Mesendoderm (in vitro differentiated cells): ENCODE measurements at regions not wholly inside any gene's neighbourhood (a gene's known extent, or its start where the extent isn't known, plus 50 kb on each side); places are given as distances from the start of the nearest gene placed in this dataset.

Source experiments
- DNase-seq: peaks from one replicate; pipeline ENCODE4 v3.0.0; 2013
- H2AK5ac ChIP-seq: 2 replicates; pipeline ENCODE4 v1.6.1; 2013; ENCODE audit warnings: low read length, inconsistent platforms
- H2BK120ac ChIP-seq: 2 replicates; pipeline ENCODE4 v1.6.1; 2013; ENCODE audit warnings: low read depth, mild to moderate bottlenecking, low read length, moderate library complexity, mixed read lengths
- H2BK15ac ChIP-seq: replicated peaks from 2 replicates; pipeline ENCODE4 v1.6.1; 2013; ENCODE audit warnings: low read depth, mild to moderate bottlenecking, moderate library complexity
- H2BK5ac ChIP-seq: 2 replicates; pipeline ENCODE4 v1.6.1; 2013; ENCODE audit warnings: low read length, inconsistent platforms
- H3K18ac ChIP-seq: 2 replicates; pipeline ENCODE4 v1.6.1; 2013; ENCODE audit warnings: mild to moderate bottlenecking, low read length, mixed read lengths
- H3K23ac ChIP-seq: one replicate; pipeline ENCODE4 v1.6.1; 2013; ENCODE audit warnings: low read length
- H3K27ac ChIP-seq: 2 replicates; pipeline ENCODE4 v1.5.1; 2013; ENCODE audit warnings: low read depth, mild to moderate bottlenecking, inconsistent platforms, low read length, moderate library complexity
- H3K27me3 ChIP-seq: 2 replicates; pipeline ENCODE4 v1.6.1; 2013; ENCODE audit warnings: low read length, control low read depth, mild to moderate bottlenecking, inconsistent platforms; ENCODE audit not compliant: insufficient read depth, poor library complexity
- H3K36me3 ChIP-seq: 2 replicates; pipeline ENCODE4 v1.6.1; 2013; ENCODE audit warnings: low read length, inconsistent platforms; ENCODE audit not compliant: control insufficient read depth, insufficient read depth
- H3K4ac ChIP-seq: one replicate; pipeline ENCODE4 v1.6.1; 2013; ENCODE audit warnings: low read depth, mild to moderate bottlenecking, low read length, moderate library complexity
- H3K4me1 ChIP-seq: 2 replicates; pipeline ENCODE4 v1.6.1; 2013; ENCODE audit warnings: low read depth, low read length, inconsistent platforms; ENCODE audit not compliant: control insufficient read depth
- H3K4me2 ChIP-seq: 2 replicates; pipeline ENCODE4 v1.6.1; 2013; ENCODE audit warnings: low read length
- H3K4me3 ChIP-seq: 2 replicates; pipeline ENCODE4 v1.5.1; 2013; ENCODE audit warnings: mild to moderate bottlenecking, low read length
- H3K56ac ChIP-seq: one replicate; pipeline ENCODE4 v1.6.1; 2013; ENCODE audit warnings: low read length
- H3K79me1 ChIP-seq: 2 replicates; pipeline ENCODE4 v1.6.1; 2013; ENCODE audit warnings: low read length, inconsistent platforms
- H3K79me2 ChIP-seq: 2 replicates; pipeline ENCODE4 v1.6.1; 2013; ENCODE audit warnings: mild to moderate bottlenecking, low read length; ENCODE audit not compliant: control insufficient read depth, insufficient read depth
- H3K9ac ChIP-seq: 2 replicates; pipeline ENCODE4 v1.6.1; 2013; ENCODE audit warnings: low read length, inconsistent platforms
- H4K5ac ChIP-seq: one replicate; pipeline ENCODE4 v1.6.1; 2013; ENCODE audit warnings: low read length
- H4K8ac ChIP-seq: one replicate; pipeline ENCODE4 v1.6.1; 2013; ENCODE audit warnings: low read depth, mild to moderate bottlenecking, control low read depth, low read length, moderate library complexity
- WGBS: extraction: QIAGEN DNeasy Blood & Tissue Kit; methylation state at CpG from one replicate; pipeline ENCODE4 v1.1.7; 2013; ENCODE audit warnings: low lambda C conversion rate, missing lambda C conversion rate; ENCODE audit not compliant: insufficient coverage; ENCODE audit errors: extremely low coverage; 5-methylcytosine and 5-hydroxymethylcytosine counted together

DNA sequence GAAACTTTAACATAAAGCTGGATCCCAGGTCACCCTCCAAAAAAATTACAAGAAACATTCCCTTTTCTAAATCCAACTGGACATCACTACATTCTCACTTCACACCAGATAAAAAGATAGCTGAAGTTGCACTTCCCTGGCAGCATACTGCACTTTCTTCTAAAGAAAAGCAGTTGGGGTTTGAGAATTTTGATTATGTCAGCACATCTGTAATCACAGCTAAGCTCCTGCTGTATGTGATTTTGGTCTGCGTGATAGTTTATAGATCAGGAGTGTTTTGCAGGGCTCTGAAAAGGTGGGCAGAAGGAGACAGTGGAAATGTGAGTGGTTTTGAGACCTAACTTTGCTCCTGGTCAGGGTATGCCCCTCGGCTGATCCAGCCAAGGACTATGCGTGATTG lies 199.1 kb upstream of the AKR1E2 start:
- Histone ChIP-seq H2BK5ac (no peak overlapping the region), H3K4ac (no peak overlapping the region), H3K9ac (no peak overlapping the region), H3K79me1 (no peaks in the 10 kb centered on the region), H4K5ac (no peak overlapping the region), H3K79me2 (no peaks in the 10 kb centered on the region), H2AK5ac (no peak overlapping the region), H3K36me3 (no peaks in the 10 kb centered on the region), H2BK15ac (no peak overlapping the region), H3K56ac (no peak overlapping the region), H3K4me3 (no peak overlapping the region), H3K4me2 (no peak overlapping the region), H3K23ac (no peak overlapping the region), H4K8ac (no peak overlapping the region), H3K4me1 (no peaks in the 10 kb centered on the region), H2BK120ac (no peak overlapping the region), H3K27me3 (no peaks in the 10 kb centered on the region), H3K18ac (no peak overlapping the region), H3K27ac (no peak overlapping the region)
- no peak for DNase-seq
- no CpG with 5 or more reads among the region's 3 CpGs for WGBS

DNA sequence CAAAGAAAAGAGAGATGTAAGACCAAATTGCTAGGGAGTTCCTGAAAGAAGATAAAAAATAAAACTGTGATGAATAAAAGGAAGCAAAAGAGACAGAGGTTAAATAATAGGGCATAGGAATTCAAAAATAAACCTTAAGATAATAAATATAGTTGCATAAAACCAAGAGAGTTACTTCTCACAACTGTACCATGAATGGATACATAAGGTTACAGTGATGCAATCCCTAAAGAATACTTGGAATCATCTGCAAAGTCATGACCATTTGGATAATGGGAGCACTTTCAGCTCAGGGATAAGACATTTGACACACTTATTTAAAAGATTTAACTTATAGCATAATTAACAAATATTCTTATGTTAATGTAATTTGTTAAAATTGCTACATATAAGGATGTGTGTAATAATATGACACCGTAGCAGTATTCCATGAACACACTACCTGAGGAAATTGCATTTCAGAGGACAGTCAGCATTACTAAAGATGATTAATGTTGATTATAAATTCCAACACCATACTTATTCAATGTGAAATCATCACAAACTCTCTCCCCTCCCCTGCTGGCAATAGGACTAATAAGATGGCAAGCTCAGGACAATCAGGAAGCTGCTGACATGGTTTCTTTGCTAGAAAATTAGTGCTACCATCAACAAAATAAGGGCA lies 202.1 kb upstream of the AKR1E2 start:
- Histone ChIP-seq H3K79me2 (no peaks in the 10 kb centered on the region), H2BK15ac (no peak overlapping the region)

DNA sequence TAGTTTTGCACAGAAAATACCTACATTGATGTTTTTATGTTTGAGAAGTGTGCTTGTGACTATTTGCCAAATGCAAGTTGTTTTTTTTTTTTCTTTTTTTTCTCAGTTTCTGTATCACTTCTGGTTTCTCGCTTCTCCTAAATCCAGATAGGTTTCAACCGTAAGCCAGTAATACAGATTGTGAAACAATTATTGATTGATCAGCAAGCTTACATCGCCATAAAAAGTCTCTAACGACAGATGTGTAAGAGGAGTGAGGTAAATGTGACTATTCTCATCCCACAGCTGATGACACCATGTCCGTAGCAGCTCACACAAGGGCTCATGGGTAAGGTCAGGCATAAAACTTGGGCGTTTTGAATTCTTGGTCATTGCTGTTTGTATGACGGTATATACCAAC lies 202.8 kb upstream of the AKR1E2 start:
- H3K36me3 ChIP-seq: no peaks in the 10 kb centered on the region
- no peaks in the 10 kb centered on the region for H3K79me1 ChIP-seq
- no peak overlapping the region for H3K23ac ChIP-seq
- H3K4me1 ChIP-seq: no peaks in the 10 kb centered on the region
- H4K5ac ChIP-seq: no peak overlapping the region
- H3K4me3 ChIP-seq: no peak overlapping the region
- no peak overlapping the region for H3K18ac ChIP-seq
- WGBS: no CpG with 5 or more reads among the region's 7 CpGs
- no peaks in the 10 kb centered on the region for H3K79me2 ChIP-seq
- no peak overlapping the region for H3K4me2 ChIP-seq
- no peak overlapping the region for H2BK15ac ChIP-seq
- no peak overlapping the region for H3K27ac ChIP-seq
- no peak for DNase-seq
- no peak overlapping the region for H2BK120ac ChIP-seq
- no peak overlapping the region for H3K9ac ChIP-seq
- no peak overlapping the region for H3K4ac ChIP-seq
- no peak overlapping the region for H2BK5ac ChIP-seq
- H3K27me3 ChIP-seq: no peaks in the 10 kb centered on the region
- no peak overlapping the region for H3K56ac ChIP-seq
- no peak overlapping the region for H2AK5ac ChIP-seq
- H4K8ac ChIP-seq: no peak overlapping the region

More for the DNA sequence above, 202.1 kb upstream of the AKR1E2 start:
- no peak overlapping the region for H3K23ac ChIP-seq
- no CpG with 5 or more reads among the region's 1 CpG for WGBS
- no peak overlapping the region for H3K4ac ChIP-seq
- DNase-seq: no peak
- H4K5ac ChIP-seq: no peak overlapping the region
- no peak overlapping the region for H3K9ac ChIP-seq
- H3K27me3 ChIP-seq: no peaks in the 10 kb centered on the region
- no peak overlapping the region for H3K27ac ChIP-seq
- H3K56ac ChIP-seq: no peak overlapping the region
- H2BK120ac ChIP-seq: no peak overlapping the region
- no peak overlapping the region for H3K4me2 ChIP-seq
- H3K79me1 ChIP-seq: no peaks in the 10 kb centered on the region
- H2BK5ac ChIP-seq: no peak overlapping the region
- H3K18ac ChIP-seq: no peak overlapping the region
- H3K4me1 ChIP-seq: no peaks in the 10 kb centered on the region
- H4K8ac ChIP-seq: no peak overlapping the region
- no peak overlapping the region for H2AK5ac ChIP-seq
- H3K36me3 ChIP-seq: no peaks in the 10 kb centered on the region
- no peak overlapping the region for H3K4me3 ChIP-seq

DNA sequence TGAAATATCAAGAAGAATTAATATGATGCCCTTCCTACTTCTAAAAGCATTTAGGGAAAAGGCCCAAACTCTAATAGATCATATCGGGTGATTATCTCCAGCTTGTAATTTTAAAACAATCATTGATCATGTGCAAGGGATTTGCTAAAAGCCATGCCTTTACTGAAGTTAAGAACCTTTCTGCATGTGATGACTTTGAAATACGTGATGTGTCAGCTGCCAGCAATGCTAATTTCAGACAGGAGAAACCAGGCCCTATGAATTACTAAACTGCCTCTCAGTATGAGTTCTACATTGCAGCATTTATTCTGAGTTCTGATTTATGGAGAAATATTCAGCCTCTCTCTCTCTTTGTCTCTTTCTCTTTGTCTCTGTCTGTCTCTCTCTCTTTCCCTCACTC lies 203.6 kb upstream of the AKR1E2 start:
- Histone ChIP-seq H3K79me2 (no peaks in the 10 kb centered on the region), H3K27ac (no peak overlapping the region), H3K4me3 (no peak overlapping the region), H3K56ac (no peak overlapping the region), H4K5ac (no peak overlapping the region), H3K4me2 (no peak overlapping the region), H3K9ac (no peak overlapping the region), H2BK15ac (no peak overlapping the region), H3K23ac (no peak overlapping the region), H3K4ac (no peak overlapping the region), H2BK5ac (no peak overlapping the region), H3K36me3 (no peaks in the 10 kb centered on the region), H4K8ac (no peak overlapping the region), H2BK120ac (no peak overlapping the region), H2AK5ac (no peak overlapping the region), H3K18ac (no peak overlapping the region), H3K79me1 (no peaks in the 10 kb centered on the region), H3K4me1 (no peaks in the 10 kb centered on the region), H3K27me3 (no peaks in the 10 kb centered on the region)
- no peak for DNase-seq
- no CpG with 5 or more reads among the region's 2 CpGs for WGBS

DNA sequence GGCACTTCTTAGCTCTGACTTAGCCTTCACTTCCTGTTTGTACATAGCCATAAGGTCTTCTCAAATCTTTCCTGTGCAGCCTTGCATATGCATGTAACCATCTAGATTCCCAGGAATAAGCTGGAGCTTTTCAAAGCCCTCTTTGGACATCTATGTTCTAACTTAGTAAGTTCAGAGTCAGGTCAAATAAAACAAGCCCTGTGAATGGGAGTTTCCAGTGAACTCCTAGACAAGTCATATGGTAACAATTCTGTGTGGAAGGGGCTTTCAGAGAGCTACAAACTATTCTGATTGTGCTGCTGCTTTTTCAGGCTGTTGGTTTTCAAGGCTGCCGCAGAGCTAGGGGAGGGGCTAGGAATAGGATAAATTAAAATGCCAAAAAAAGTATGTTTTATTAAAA lies 208.4 kb upstream of the AKR1E2 start:
- Histone ChIP-seq H3K9ac (no peak overlapping the region), H3K79me1 (no peaks in the 10 kb centered on the region), H3K4me1 (no peaks in the 10 kb centered on the region), H4K8ac (no peak overlapping the region), H3K4me2 (no peak overlapping the region), H4K5ac (no peak overlapping the region), H3K27ac (no peak overlapping the region), H2BK15ac (no peak overlapping the region), H3K4ac (no peak overlapping the region), H3K23ac (no peak overlapping the region), H2BK5ac (no peak overlapping the region), H2AK5ac (no peak overlapping the region), H3K27me3 (no peaks in the 10 kb centered on the region), H3K36me3 (no peaks in the 10 kb centered on the region), H3K79me2 (no peaks in the 10 kb centered on the region), H3K56ac (no peak overlapping the region), H3K4me3 (no peak overlapping the region), H2BK120ac (no peak overlapping the region), H3K18ac (no peak overlapping the region)
- no peak for DNase-seq
- WGBS: no CpG with 5 or more reads among the region's 1 CpG

DNA sequence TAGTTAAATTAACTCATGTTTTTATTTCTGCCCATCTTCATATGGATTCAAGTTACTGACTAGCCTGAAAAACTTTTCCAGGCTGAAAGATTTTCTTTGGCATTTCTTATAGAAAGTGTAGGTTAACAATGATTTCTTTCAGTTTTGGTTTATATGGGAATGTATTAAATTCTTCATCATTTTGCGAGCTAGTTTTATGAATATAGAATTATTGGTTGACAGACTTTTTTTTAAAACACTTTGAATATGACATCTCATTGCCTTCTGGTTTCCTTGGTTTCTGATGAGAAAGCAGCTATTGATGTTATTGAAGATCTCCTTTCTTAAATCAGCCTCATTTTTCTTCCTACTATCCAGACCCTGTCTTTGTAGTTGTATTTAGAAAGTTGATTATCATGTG lies 211.0 kb upstream of the AKR1E2 start:
- Histone ChIP-seq H3K4me3 (no peak overlapping the region), H3K9ac (no peak overlapping the region), H3K56ac (no peak overlapping the region), H2AK5ac (no peak overlapping the region), H3K79me1 (no peaks in the 10 kb centered on the region), H3K36me3 (no peaks in the 10 kb centered on the region), H3K27me3 (no peaks in the 10 kb centered on the region), H3K18ac (no peak overlapping the region), H3K79me2 (no peaks in the 10 kb centered on the region), H4K5ac (no peak overlapping the region), H3K4ac (no peak overlapping the region), H3K27ac (no peak overlapping the region), H3K4me2 (no peak overlapping the region), H3K4me1 (no peaks in the 10 kb centered on the region), H3K23ac (no peak overlapping the region), H2BK120ac (no peak overlapping the region), H4K8ac (no peak overlapping the region), H2BK15ac (no peak overlapping the region), H2BK5ac (no peak overlapping the region)
- no CpG with 5 or more reads among the region's 1 CpG for WGBS
- DNase-seq: no peak
